Amniotic epithelial cell (primary cell): ENCODE measurements at regions not wholly inside any gene's neighbourhood (a gene's known extent, or its start where the extent isn't known, plus 50 kb on each side); places are given as distances from the start of the nearest gene placed in this dataset.
"Not testable (repeated sequence)": the region's sequence is repeated elsewhere in the genome, so short reads cannot be mapped to it uniquely, and the experiment has no call there.

Experiments
- DNase-seq: peaks from one replicate; pipeline ENCODE4 v3.0.0-alpha.2; 2010; ENCODE audit warnings: low read depth

DNA sequence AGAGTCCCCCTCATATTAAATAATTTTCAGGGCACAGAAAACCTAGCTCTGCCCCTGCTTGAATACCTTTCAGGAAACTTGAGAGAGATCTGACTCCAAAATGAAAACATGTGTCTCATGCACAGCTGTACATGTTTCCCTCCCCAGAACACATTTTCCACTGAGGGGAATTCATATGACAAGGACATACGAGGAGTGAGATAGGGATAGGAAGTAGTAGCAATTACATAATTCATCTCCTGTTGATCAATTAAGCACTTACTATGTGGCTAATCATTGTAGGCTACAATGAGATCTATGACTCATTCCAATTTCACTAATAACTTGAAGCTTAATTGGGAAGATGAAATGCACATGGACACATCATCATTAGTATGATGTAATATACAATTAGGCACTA lies 302.1 kb downstream of the PCDH11X start:
- DNase-seq, result not testable (repeated sequence)

DNA sequence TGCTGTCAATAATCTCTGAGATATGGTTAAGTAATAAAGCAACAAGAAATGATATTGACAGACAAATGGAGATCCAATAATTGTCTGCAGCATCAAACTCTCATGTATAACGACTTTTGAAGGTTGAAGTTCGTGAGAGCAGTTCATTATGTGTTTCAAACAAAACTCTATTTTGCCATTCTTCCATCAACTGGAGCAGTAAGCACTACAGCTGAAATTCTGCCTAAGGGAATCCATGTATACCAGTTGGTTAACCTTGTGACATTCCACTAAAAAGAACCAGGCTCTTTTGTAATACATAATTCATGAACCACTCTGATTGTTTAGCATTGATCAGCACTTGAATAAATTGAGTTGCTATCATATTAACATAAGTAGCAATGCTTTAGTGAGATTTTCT lies 311.6 kb downstream of the PCDH11X start:
- not testable (repeated sequence) for DNase-seq

DNA sequence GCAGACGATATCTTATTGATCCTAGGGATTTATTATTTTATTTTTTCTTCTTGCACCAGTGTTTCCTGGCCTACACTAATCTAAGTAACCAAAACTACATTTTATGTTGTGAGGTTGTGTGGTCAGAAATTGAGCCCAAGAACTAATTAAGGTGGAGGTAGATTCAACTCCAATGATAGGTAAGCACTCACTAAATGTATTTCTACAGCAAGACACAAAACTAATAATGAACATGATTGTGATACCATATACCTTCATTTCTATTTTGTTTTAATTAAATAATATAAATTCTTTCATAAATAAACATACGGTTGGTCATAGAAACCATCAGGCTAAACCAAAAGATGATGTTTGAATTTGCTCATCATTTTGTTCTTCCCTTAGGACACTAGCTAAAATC lies 319.0 kb downstream of the PCDH11X start:
- not testable (repeated sequence) for DNase-seq

DNA sequence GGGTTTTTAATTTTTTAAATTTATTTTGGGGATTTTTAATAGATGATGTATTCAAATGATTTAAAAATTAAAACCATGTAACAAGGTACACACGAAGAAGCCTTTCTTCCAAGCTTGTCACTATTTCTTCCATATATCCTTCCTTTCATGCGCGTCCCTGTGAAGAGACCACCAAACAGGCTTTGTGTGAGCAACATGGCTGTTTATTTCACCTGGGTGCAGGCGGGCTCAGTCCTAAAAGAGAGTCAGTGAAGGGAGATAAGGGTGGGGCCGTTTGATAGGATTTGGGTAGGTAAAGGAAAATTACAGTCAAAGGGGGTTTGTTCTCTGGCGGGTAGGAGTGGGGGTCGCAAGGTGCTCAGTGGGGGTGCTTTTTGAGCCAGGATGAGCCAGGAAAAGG lies 320.9 kb downstream of the PCDH11X start:
- not testable (repeated sequence) for DNase-seq

DNA sequence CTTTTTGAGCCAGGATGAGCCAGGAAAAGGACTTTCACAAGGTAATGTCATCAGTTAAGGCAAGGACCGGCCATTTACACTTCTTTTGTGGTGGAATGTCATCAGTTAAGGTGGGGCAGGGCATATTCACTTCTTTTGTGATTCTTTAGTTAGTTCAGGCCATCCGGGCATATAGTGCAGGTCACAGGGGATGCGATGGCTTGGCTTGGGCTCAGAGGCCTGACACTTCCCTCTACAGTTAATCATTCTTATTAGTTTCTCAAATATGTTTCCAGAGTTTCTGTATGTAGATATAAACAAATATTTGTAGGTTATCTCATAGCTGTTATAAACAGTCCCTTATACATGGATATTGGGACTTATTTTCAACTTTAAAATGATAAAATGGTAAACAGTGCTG lies 326.5 kb downstream of the PCDH11X start:
- DNase-seq, result not testable (repeated sequence)

DNA sequence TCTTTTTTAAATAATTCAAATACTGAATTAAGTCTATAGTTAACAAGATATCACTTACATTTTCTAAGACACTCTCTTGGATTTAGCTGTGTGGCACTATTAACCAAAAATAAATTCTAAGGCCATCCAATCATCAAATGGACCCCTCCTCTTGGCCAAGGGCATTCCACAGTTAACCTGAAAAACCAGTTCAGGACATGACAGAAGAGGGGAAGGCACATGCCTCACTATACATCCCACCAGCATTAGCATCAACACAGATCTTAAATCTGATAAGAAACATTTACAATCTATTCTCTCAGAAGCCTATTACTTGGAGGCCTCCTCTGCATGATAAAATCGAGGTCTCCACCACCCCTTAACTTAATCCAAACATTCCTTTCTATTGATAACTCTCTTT lies 327.5 kb downstream of the PCDH11X start:
- not testable (repeated sequence) for DNase-seq

DNA sequence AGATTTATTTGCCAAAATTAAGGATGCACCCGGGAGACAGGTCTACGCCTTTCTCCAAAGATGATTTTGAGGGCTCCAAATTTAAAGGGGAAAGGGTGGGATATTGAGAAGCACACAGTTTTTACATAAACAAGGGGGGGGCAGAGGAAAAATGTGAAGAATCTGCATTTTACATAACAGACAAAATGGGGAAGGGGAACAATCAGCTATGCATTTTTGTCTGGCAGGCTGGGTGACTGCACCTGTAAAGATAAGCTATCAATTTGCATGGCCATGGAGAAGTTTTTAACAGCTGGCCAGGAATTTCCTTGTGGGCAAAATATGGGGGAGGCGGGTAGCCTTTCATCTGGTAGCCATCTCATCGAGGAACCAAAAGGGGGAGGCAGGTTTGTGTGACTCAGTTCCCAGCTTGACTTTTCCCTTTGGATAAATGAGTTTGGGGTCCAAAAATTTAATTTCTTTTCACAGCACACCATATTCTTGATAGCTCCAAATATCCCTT lies 331.3 kb downstream of the PCDH11X start:
- DNase-seq, result not testable (repeated sequence)

DNA sequence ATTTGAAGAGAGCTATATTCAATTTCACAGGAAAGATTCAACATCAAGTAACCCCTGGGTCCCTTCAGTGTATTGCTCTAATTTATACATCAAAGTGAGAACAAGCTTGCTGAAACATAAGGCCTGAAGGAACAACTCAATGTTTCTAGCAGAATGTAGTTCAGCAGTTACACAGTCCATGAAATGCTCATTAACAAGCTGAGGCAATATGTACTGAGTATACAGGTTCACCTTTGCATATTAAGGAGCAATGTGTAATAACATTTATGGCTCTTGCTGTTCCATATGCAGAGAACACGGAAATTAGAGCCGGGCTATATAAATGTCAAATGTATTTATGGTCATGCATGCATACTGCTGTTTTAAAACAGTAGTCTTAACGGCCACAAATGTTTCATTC lies 338.5 kb downstream of the PCDH11X start:
- not testable (repeated sequence) for DNase-seq

DNA sequence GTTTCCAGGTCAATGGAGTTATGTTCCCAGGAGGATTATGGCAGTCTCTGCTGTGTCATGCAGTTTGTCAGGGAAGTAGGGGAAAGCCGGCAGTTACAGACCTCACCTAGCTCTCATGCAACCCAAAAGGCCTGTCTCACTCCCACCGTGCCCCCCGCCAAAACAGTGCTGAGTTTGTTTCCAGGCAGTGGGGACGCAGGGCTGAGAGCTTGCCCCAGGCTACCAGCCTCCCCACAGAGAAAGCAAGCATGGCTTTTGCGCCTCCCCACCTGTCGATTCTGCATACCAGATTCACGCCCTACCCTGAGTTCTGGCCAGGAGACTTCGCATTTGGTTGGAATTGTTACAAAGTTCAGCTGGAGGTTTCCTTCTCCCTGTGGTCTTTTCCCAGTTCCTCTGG lies 383.9 kb downstream of the PCDH11X start:
- not testable (repeated sequence) for DNase-seq

DNA sequence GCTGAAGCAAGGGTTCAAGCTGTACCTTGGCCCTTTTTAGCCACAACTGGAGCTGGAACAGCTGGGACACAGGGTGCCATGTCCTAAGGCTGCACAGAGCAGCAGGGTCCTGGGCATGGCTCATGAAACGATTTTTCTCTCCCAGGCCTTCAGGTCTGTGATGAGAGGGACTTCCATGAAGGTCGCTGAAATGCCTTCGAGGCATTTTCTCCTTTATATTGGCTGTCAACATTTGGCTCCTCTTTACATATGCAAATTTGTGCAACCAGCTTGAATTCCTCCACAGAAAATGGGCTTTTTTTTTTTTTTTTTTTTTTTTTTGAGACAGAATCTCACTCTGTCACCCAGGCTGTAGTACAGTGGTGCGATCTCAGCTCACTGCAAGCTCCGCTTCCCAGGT lies 430.8 kb downstream of the PCDH11X start:
- no peak for DNase-seq

DNA sequence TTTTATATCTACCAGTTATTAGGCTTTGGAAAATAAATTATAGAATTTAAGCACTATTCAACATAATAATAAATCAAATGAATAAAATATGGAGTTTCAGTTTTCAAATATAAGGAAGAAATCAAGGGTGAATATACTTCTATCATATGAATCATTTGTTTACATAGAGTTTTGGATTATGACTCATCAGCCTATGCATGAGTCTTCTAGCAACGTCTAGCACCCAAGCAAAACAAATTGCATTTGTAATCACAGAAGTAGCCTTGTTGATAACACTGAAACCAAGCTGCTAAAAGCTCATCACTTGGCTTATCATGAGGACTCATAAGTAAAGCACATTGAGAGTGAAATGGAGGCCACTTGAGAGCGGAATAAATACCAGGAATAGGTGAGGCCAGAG lies 434.6 kb downstream of the PCDH11X start:
- no peak for DNase-seq

DNA sequence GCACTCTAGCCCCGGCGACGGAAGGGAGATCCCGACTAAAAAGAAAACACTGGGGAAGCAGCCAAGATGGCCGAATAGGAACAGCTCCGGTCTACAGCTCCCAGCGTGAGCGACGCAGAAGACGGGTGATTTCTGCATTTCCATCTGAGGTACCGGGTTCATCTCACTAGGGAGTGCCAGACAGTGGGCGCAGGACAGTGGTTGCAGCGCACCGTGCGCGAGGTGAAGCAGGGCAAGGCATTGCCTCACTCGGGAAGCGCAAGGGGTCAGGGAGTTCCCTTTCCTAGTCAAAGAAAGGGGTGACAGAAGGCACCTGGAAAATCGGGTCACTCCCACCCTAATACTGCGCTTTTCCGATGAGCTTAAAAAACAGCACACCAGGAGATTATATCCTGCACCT lies 435.8 kb downstream of the PCDH11X start:
- DNase-seq, result not testable (repeated sequence)

DNA sequence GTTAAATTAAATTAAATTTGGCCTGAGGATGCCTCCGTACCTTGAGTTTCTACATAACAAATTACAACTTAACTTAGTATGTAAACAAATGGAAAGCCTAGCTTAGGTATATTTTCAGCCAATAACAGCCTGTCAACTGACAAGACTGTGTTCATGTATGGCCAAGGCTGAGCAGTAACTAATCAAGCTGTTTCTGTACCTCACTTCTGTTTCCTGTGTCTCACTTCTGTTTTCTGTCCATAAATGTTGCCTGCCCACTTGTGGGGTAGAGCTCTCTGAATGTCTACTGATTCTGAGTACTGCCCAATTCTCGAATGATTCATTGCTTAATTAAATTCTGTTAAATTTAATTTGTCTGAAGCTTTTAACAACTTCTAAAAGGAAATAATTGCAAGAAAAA lies 445.2 kb downstream of the PCDH11X start:
- no peak for DNase-seq

DNA sequence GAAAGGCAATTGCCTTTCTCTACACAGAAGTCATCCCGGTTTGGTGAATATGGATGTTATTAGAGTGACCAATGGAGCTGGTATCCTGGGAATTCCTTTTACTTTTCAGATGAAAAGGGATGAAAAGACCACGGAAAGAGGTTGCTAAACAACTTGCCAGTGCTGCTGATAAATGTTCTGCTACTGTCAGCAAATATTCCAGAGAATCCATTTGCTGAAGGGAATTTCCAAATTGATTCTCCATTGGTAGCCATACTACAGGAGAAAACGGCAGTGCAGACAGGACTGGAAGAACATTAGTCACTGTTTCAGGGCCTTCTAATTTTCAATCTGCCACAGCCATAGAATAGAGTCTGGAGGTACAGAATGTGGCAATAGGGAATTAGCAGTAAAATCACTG lies 451.5 kb downstream of the PCDH11X start:
- no peak for DNase-seq

DNA sequence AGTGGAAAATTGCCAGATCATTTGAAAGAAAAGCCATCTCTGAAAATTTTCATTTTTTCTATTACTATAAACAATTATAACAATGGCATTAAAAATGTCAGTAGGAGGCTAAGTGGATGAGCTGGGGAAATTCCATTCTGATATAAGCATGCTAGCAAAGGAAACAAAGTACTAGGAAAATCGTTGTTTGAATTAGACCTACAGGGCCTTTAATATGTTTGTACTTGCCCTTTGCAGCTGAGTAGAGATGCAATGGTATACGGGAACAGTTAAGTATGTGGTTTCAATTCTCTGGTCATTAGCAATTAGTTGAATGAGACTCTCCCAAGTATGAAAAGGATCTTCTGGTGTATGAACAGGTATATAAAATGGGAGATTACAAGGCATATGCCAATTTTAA lies 452.2 kb downstream of the PCDH11X start:
- DNase-seq, result no peak

DNA sequence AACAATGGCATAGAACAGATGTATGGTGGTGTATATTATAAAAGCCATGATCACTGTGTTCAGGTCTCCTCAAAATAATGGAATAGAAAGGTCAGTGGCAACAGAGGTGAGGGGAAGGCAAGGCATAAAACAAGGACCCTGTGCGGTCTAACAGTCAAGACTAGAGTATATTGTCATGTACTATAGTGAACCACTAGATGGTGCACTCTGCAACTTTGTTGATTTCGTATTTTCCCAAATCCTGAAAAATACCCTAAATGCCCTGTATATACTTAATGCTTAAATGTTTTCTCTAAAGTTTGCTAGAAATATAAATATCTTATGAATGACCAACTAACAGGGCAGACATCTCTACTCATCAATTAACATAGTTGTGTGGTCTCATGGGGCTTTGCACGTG lies 453.0 kb downstream of the PCDH11X start:
- DNase-seq, result no peak

DNA sequence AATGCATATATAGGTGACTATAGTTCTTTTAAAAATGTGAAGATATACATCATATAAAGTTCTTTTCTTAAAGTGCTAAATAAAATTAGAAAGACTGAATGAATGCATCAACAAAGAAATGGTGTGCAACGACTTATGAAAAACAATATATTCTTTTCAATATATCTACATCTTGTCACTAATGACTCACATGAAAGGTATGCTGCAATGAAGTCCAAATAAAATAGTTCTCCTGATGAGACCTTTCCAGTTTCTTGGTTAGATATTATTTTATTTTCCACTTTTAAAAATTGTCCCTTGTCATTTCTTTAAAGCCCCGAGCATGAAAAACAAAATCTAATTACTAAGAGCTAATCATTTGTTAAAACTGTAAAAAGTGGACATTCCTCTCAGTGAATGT lies 462.1 kb downstream of the PCDH11X start:
- no peak for DNase-seq

DNA sequence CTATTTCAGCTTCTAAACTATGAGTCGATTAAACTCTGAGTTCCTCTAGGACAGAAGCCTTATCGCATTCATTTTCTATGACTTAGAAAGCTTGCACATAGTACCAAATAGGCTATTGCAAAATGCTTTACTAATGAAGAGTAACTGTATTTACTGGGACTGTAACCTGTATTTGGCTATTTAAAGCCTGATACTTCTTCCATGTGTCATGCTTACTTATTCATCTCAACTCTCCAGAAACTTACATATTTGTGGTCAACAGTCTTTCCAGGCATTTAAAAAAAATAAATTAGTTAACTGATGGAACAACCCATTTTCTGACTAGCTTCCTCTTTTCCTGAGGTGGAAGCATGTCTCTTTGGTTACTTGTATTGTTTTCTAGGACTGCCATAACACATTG lies 467.9 kb downstream of the PCDH11X start:
- DNase-seq, result peak; percentile 10

DNA sequence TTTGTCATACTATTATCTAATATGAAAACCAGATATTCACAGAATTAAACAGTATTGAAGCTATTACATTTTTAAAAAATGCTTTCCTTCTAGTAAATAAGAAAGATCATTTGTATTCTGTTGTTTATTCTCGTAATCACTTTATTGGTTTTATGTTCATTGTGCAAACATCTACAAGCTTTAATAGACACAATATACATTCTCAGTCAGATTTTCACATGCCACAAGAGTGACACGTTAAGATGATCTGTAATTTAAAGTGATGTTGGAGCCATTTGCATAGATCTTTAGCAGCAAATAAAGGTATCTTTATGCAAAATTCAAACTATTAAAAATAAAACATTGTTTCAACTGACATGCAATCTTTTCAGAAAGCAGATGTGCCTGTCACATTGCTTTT lies 469.9 kb downstream of the PCDH11X start:
- DNase-seq, result no peak

DNA sequence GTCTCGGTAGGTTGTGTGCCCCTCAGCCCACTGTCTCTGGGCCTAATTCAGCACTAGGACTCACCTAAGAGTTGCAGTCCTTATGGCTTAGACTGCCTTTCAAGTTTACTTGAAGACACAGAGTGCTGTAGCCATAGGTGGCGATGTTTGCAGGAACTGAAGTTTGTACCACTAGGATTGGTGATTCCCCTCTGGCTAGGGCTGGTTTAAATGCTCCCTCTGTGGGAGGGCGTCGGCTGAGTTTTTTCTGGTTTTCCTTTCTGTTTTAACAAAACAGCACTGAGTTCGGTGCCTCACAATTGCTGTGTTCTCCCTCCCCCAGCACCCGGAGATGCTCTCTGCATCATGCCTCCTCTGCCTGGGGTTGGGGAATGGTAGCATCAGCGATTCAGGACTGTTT lies 480.9 kb downstream of the PCDH11X start:
- DNase-seq, result no peak

DNA sequence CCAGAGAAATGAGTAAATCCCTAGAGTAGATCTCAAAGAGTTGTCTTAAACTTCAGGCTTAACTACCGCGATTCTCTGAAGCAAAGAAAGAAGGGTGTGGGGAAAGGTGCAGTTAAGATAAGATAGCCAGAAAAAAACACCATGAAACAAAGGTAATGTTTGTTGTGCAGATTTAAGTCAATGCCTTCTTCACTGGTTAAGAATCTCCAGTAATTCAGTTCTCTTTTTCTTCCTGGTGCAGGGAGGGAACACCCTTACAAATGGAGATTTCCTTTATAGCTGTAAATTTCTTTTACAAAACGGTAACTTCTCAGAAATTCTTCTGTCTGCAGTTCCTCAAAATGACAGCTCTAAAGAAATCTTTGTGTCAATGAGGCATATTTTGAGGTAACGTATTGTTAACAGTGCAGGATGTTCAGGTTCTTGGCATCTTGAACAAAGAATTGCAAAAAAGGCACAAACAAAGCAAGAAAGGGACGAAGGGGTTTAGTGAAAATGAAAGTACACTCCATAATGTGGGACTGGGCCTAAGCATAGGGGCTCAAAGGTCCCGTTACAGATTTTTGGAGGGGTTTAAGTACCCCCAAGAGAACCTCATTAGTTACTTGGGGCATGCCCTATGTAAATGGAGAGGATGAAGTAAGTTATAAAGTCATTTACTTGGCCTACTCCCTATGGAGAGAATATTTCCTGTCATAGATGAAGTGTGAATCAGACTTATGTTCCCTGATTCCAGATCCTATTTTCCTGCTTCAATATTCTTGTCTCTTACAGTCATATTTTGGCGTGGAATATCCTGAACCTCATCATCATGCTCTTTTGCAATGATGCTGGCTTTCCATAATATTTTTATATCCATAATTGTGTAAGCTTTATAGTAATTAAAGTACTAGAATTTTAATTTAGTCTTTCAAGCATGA lies 492.0 kb downstream of the PCDH11X start:
- DNase-seq, result no peak

DNA sequence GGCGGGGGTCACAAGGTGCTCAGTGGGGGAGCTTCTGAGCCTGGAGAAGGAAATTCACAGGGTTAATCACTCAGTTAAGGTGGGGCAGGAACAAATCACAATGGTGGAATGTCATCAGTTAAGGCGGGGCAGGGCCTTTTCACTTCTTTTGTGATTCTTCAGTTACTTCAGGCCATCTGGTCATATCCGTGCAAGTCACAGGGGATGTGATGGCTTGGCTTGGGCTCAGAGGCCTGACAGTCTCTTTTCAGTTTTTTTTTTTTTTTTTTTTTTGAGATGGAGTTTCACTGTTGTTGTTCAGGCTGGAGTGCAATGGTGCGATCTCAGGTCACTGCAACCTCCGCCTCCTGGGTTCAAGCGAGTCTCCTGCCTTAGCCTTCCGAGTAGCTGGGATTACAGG lies 499.4 kb downstream of the PCDH11X start:
- DNase-seq, result not testable (repeated sequence)

DNA sequence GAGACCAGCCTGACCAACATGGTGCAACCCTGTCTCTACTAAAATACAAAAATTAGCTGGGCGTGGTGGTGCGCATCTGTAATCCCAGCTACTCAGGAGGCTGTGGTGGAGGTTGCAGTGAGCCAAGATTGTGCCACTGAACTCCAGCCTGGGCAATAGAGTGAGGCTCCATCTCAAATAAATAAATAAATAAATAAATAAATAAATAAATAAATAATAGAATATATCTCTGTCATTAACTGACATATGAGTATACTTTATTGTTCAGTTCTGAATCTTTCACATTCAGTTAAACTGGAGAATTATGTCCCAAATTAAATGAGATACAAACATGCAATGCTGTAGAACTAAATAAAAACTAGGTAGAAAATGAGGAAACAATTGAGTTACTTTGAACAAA lies 501.2 kb downstream of the PCDH11X start:
- not testable (repeated sequence) for DNase-seq

DNA sequence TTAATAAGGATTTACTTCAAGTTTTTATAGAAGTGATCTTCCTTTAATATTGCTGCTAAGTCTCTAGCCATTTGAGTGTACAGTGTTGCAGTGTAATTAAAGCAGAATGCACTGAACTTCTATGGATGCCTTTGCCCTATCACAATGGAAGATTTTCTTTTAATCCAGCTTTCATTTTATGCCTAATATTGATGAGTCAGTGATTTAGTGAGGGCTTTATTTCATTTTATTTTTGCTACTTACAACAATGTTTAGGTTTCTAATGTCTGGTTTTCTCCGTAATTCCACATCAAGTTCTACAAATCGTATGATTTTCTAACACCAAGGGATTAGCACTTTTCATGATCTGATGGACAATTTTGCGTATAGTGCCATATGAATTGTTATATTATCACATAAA lies 504.1 kb downstream of the PCDH11X start:
- no peak for DNase-seq
